Left forelimb (tissue), 1 donor: ENCODE measurements at regions not wholly inside any gene's neighbourhood (a gene's known extent, or its start where the extent isn't known, plus 50 kb on each side); places are given as distances from the start of the nearest gene placed in this dataset.
"Not testable (repeated sequence)": the region's sequence is repeated elsewhere in the genome, so short reads cannot be mapped to it uniquely, and the experiment has no call there.

Experiments
- DNase-seq: peaks from one replicate; pipeline ENCODE4 v3.0.0-alpha.2; 2018; ENCODE audit warnings: low spot score

GRCh38 chr18:1671710-1672109, 767.0 kb downstream of the ADCYAP1 start:
- DNase-seq = not testable (repeated sequence)

GRCh38 chr18:1676387-1676786, 771.7 kb downstream of the ADCYAP1 start:
- no peak for DNase-seq

- DNase-seq = no peak
Observed at GRCh38 chr18:1680108-1680507, 775.4 kb downstream of the ADCYAP1 start.

- no peak for DNase-seq
Observed at GRCh38 chr18:1691863-1692262, 787.2 kb downstream of the ADCYAP1 start.

GRCh38 chr18:1708006-1708405, 803.3 kb downstream of the ADCYAP1 start:
- no peak for DNase-seq

GRCh38 chr18:1710114-1710513, 805.4 kb downstream of the ADCYAP1 start:
- no peak for DNase-seq

- DNase-seq = no peak
Observed at GRCh38 chr18:1732143-1732542, 827.5 kb downstream of the ADCYAP1 start.

GRCh38 chr18:1746131-1746530, 825.2 kb downstream of the METTL4 start:
- no peak for DNase-seq

- DNase-seq = no peak
Observed at GRCh38 chr18:1751249-1751648, 820.1 kb downstream of the METTL4 start.

GRCh38 chr18:1760901-1761300, 810.4 kb downstream of the METTL4 start:
- no peak for DNase-seq

- DNase-seq = no peak
Observed at GRCh38 chr18:1774261-1774660, 797.0 kb downstream of the METTL4 start.

- no peak for DNase-seq
Observed at GRCh38 chr18:1777843-1778242, 793.5 kb downstream of the METTL4 start.

GRCh38 chr18:1778496-1779178, 792.7 kb downstream of the METTL4 start:
- DNase-seq = no peak

GRCh38 chr18:1779587-1779986, 791.7 kb downstream of the METTL4 start:
- DNase-seq = no peak

- no peak for DNase-seq
Observed at GRCh38 chr18:1784113-1784512, 787.2 kb downstream of the METTL4 start.

- DNase-seq = not testable (repeated sequence)
Observed at GRCh38 chr18:1785980-1786379, 785.3 kb downstream of the METTL4 start.

- DNase-seq = no peak
Observed at GRCh38 chr18:1796636-1797035, 774.7 kb downstream of the METTL4 start.

- no peak for DNase-seq
Observed at GRCh38 chr18:1797235-1797634, 774.1 kb downstream of the METTL4 start.

GRCh38 chr18:1805521-1805920, 765.8 kb downstream of the METTL4 start:
- DNase-seq = no peak

- DNase-seq = no peak
Observed at GRCh38 chr18:1806884-1807615, 764.3 kb downstream of the METTL4 start.

GRCh38 chr18:1811282-1811681, 760.0 kb downstream of the METTL4 start:
- DNase-seq = no peak

GRCh38 chr18:1825296-1825695, 746.0 kb downstream of the METTL4 start:
- no peak for DNase-seq

- DNase-seq = no peak
Observed at GRCh38 chr18:1840878-1841277, 730.4 kb downstream of the METTL4 start.

GRCh38 chr18:1846640-1847039, 724.7 kb downstream of the METTL4 start:
- no peak for DNase-seq
